ENCODE measurements at regions not wholly inside any gene's neighbourhood (a gene's known extent, or its start where the extent isn't known, plus 50 kb on each side); places are given as distances from the start of the nearest gene placed in this dataset.

DNA sequence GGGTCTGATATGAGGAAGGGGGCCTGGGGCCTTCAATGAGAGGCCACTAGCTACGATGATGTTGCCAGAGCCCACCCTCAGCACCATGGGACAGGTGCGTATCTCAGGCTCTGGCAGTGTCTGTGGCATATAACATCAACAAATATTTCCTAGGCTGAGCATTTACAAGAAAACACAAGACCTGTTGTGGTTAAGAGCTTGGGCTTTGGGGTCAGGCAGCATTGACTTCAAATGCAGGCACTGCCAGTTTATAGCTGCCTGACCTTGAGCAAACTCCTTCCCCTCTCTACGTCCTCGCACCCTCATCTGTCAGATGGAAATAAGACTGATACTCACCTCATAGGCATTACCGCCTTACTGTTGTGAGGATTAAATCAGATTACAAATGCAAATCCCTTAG is 156.0 kb downstream of the KATNAL1 start:
- no peak for FAIRE-seq

- FAIRE-seq, result no peak
Measured at GRCh38 chr13:30149248-30149647, 158.1 kb downstream of the KATNAL1 start.

- no peak for FAIRE-seq
Measured at GRCh38 chr13:30148786-30149185, 158.6 kb downstream of the KATNAL1 start.

DNA sequence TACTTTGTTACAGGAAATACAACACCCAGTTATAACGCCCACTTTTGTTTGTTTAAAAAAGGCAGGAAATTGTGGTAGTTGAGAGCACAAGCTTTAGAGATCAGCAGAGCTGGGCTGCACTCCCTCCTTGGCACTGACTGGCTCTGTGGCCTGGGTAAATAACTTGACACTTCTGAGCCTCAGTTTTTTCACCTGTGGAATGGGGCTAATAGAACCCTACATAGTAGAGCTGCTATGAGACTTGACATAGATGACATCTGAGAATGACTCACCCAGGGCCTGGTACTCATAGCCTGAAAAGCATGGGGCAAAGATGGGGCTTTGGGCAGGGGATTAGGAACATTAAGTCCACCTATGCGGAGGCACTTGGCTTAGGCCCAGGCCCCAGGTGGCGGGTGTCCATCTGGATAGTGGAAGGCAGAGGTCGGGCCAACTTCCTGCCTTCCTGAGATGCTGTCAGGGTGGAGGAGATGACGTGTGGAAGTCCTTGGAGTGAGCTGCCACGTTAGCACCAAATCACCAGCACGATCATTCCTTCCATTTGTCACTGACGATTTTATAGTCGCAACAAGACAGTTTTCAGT is 159.1 kb downstream of the KATNAL1 start:
- FAIRE-seq, result no peak

DNA sequence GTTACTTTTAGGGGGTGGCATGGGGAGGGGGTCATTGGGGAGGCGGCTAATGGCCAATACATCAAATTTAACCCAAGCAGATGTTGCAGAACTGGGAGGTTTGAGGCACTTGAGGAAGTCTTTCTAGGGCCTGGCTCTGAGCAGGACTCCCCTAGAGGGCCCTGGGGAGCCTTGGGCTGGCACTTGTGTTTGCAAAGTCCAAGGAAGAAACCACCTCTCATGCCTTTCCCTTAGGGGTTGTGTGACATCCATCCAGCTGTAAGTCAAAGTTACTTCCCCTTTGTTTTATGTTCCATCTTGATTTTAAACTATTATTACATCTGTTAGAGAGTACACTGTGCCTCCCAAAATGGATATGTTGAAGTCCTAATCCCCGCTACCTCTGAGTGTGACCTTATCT is 159.9 kb downstream of the KATNAL1 start:
- no peak for FAIRE-seq

- FAIRE-seq, result no peak
Measured at GRCh38 chr13:30147015-30147414, 160.3 kb downstream of the KATNAL1 start.

DNA sequence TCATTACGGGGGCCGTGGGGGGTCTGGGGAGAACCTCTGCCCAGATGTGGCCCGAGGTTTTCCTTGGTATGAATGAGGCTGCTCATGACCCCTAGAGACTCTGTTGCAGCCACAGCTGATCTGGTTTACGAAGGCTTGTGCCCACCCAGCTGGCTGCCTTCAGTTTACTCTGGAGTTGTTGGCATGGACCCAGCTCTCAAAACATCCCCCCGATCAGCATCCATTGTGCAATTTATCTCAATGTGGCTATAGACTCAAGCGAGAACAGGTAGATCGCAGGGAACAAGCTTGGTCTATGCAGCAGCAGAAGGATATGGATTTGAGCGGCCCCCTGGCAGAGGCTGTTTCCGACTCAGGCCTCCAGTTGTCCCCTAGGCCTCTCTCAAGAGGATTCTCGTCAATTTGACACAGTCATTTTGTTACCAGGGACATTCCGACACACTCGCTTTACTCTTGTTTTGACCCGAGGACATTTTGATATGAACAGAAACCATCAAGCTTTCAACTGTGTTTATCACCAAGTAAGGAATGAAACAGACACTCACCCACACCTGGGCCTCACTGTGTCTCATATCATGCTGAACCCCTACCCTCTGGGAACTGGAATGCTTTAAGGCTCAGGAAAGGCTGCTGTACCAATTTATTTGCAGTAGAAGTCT is 161.5 kb downstream of the KATNAL1 start:
- no peak for FAIRE-seq

DNA sequence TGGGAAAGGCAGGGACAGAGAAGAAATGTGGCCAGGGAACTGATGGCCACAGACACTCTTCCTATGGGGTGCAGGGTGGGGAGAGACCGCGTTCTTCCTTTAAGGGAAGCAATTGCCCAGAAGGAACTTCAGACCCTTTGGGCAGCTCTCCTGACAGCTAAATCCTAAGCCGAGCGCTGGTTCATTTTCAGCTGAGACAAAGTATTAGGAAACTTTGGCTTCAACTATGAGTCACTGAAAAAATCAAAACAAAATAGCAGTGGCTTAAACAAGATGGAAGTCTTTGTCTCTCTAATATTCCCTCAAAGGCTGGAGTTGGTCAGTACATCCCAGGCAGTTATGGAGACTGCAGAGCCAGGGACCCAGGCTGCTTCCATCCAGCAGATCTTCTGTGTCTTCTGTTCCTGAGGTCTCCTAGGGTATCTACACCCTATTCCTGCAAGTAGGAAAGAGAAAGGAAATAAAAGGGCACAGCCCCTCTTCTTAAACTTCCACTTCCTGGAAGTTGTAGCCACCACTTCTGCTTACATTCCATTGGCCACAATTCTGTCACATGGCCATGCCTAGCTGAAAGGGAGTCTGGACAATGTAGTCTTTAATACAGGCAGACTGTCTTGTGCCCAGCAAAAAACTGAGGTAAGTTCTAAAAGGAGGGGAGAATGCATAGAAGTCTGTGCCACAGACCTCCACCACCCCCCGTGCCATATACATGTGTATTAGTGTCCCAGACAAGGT is 163.5 kb downstream of the KATNAL1 start:
- FAIRE-seq, result no peak

DNA sequence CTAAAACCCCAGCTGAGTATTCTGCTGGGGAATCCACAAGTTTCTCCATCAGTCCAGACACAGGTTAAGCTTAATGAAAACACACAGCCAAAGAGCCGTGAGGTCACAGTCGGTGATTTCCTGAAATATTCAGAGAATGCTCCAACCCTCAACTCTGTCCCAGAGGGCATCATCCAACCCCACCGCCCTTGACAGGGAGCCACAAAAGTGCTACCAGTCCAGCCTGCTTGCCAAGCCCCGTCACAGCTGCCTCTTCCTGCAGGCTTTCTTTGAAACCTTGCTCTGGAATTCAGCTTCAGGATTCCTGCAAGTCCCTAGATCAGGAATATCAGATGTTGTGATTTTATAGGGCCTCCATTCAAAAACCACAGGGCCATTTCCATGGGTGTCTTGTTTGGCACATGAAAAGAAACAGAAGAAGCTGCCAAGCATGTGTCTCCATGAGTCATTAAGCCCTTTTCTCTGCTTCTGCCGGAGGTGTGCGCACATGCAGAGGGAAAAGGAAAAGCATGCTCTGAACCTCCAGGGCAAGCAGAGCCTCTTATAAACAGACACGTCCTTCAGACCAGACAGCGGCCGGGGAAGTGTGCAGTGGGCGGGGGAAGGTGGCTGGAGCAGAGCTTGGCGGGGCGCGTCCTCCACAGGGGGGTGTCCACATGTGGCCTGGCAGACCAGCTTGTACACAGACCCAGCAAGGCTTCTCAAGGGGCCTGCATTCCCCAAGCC is 164.7 kb downstream of the KATNAL1 start:
- no peak for FAIRE-seq

DNA sequence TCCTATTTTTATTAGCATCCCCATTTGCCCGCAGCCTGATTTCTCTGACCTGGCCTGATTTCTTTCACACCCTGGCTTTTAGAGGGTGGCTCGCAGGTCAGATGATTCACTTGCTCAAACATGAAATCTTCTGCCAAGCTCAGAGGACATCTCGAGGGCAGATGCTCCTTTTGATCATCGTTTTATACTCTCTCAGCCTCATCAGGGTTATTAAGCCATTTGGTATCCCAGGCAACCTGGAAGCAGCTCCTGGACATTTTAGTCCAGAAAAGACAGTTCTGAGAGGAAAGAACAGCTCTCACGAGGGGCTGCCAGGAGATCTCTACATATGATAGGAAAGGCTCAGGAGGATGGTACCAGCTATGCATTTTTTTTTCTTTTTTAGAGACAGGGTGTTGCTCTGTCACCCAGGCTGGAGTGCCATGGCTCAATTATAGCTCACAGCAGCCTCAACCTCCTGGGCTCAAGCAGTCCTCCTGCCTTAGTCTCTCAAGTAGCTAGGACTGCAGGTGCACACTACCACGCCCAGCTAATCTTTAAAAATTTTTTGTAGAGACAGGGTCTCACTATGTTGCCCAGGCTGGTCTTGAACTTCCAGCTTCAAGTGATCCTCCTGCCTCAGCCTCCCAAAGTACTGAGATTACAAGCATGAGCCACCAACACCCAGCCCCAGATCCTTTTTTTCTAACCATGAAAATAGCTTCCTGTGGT is 165.4 kb downstream of the KATNAL1 start:
- FAIRE-seq, result no peak

- FAIRE-seq, result no peak
Measured at GRCh38 chr13:30140973-30141372, 166.4 kb downstream of the KATNAL1 start.

DNA sequence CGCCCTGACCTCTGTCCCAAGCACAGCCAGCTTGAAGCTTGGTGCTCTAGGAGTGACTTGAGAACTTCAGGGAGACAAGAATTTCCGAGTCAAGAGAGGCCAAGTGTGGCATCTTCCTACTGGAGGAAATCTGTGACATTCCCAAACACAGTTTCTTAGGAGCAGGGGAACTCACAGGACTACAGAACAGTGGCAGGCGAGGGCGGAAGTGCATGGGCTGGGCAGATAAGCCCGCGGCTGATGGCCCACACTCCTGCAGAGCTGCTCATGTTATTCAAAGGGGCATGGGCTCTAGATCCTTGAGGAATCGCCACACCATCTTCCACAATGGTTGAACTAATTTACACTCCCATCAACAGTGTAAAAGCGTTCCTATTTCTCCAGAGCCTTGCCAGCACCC is 168.8 kb downstream of the KATNAL1 start:
- FAIRE-seq, result no peak

GRCh38 chr13:30135868-30136267 is 171.5 kb downstream of the KATNAL1 start:
- FAIRE-seq, result no peak

DNA sequence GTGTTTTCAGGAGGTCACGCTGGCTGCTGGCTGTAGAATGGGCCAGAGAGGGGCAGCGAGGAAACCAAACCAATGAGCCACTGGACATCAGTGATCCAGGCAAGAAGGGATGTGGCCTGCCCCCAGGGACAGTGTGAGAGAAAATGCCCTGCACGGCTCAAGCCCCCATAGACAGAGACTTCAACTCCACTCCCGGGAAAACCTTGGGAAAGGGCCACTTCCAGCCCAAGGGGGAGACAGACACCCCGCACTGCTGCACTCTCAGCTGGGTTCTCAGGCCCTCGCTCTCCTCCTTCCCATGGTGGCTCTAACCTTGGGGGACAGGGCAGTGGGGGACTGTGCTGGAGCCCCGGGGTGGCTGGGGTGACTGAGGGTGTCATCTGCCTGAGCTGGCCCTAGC is 172.0 kb downstream of the KATNAL1 start:
- no peak for FAIRE-seq

- FAIRE-seq, result no peak
Measured at GRCh38 chr13:30134578-30134977, 172.8 kb downstream of the KATNAL1 start.

DNA sequence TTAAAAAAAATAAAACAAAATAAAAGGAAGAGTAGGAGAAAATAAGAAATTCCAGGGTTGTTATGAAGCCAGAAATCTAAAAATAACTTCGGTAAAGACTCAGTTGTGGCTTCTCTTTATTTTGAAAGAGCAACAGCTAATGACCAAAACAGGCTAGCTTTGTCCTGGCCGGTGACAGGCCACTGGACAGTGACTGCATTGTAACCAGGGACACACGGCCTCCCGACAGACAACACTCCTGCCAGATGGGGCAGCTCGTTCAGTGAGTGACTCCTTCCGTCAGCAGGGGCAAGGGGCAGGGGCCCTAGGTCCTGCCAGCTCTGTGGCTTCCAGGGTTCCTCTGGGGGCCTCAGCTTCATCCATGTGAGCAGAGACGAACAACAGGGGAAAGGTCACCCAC is 173.4 kb downstream of the KATNAL1 start:
- no peak for FAIRE-seq

- FAIRE-seq, result no peak
Measured at GRCh38 chr13:30133554-30133912, 173.8 kb downstream of the KATNAL1 start.

GRCh38 chr13:30132623-30133553 is 174.5 kb downstream of the KATNAL1 start:
- no peak for FAIRE-seq

DNA sequence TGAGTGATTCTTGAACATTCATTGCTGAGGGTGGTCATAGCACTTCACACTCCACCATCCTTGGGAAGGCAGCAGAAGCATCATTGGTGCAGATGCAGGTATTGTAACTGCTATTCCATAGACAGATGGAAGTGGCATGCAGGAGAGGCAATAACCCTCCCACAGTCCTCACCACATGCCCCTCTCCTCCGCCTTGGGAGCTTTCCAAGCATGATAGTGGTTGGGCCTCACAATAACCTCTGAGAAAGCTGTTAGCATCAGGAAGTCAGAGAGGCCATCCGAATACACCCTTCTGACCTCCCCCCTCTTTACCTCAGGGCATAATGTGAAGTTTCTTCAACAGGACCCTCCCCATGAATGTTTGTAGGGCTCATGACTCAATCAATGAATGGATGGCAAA is 177.9 kb downstream of the KATNAL1 start:
- no peak for FAIRE-seq

GRCh38 chr13:30128591-30128990 is 178.8 kb downstream of the KATNAL1 start:
- no peak for FAIRE-seq

- FAIRE-seq, result no peak
Measured at GRCh38 chr13:30128095-30128494, 179.3 kb downstream of the KATNAL1 start.

GRCh38 chr13:30126903-30127428 is 180.4 kb downstream of the KATNAL1 start:
- no peak for FAIRE-seq
